ENCODE measurements at regions not wholly inside any gene's neighbourhood (a gene's known extent, or its start where the extent isn't known, plus 50 kb on each side); places are given as distances from the start of the nearest gene placed in this dataset.
"Not testable (repeated sequence)": the region's sequence is repeated elsewhere in the genome, so short reads cannot be mapped to it uniquely, and the experiment has no call there.

GRCh38 chr5:174533751-174534241 lies 190.6 kb upstream of the MSX2 start (continued):
- no peak for TF ChIP-seq EGR1 (IDR thresholded peaks at IDR 0.05; ENCODE audit: low read depth)
- TF ChIP-seq, protein P1, sequence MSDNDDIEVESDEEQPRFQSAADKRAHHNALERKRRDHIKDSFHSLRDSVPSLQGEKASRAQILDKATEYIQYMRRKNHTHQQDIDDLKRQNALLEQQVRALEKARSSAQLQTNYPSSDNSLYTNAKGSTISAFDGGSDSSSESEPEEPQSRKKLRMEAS (IDR thresholded peaks at IDR 0.05): 0 out of 2 replicates have a peak, but pooled peaks have one; percentile 19

DNA sequence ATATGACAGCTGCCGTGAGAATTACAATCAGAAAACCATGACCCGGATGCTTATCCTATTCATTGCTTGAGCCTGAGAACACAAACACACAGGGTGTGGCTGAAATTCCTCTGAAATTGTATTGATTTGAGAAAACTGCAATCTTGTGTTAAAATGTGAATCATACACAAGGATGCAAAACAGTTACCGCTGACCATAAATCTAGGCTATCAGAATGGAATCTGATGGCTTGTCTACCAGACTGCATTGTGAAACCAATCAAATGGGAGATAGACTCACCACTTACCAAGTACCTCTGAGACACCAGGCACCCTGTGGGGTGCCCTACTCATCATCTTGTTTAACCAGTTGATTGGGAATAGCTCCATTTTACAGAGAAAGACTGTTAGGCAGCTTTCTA lies 188.7 kb upstream of the MSX2 start:
- ATAC-seq: peak; percentile 61
- Histone ChIP-seq H4K20me1 (ENCODE audit: insufficient read depth) (no peaks in the 10 kb centered on the region), H3K27me3 (ENCODE audit: insufficient read depth, low read length) (no peaks in the 10 kb centered on the region), H3K27ac (ENCODE audit: low read depth, low read length) (peak overlapping the region; percentile 18; the same call in 1 of the 2 replicates), H3K4me2 (ENCODE audit: low read length) (peak overlapping the region; percentile 80), H3K9ac (ENCODE audit: low read length) (0 out of 2 replicates have a peak overlapping the region, but pooled peaks have one; percentile 0), H3K36me3 (ENCODE audit: control insufficient read depth in 1 of 2, insufficient read depth in 2 of 2, low read length in 2 of 2) (no peaks in the 10 kb centered on the region), H3K9me2 (ENCODE audit: insufficient read depth) (no peaks in the 10 kb centered on the region), H3K79me2 (ENCODE audit: insufficient read depth, low read length) (no peaks in the 10 kb centered on the region), H3K4me3 (replicated peaks in 1 of 2; ENCODE audit: low read depth in 1 of 2, low read length in 2 of 2) (peak overlapping the region in 1 of 2 experiments; percentile 14; a peak in 1 of 4 replicates), H3K9me3 (ENCODE audit: control insufficient read depth in 1 of 2, insufficient read depth in 1 of 2, low read depth in 1 of 2, low read length in 2 of 2) (no peaks in the 10 kb centered on the region), H2AFZ (ENCODE audit: low read depth, low read length, poor library complexity, severe bottlenecking) (peak overlapping the region; percentile 13), H3K4me1 (ENCODE audit: control insufficient read depth in 1 of 2, insufficient read depth in 2 of 2, low read length in 2 of 2) (peaks cover 54 to 62% of the 10 kb centered on the region in 2 experiments)
- ChIA-PET POLR2A (no interaction called here), CTCF (no interaction called here), RAD21 (ENCODE audit: low non-redundant PET in 1 of 2, low total read pairs in 2 of 2, uncharacterized antibody in 2 of 2, unreplicated experiment in 2 of 2) (no interaction called here)
- peak; percentile 74 for DNase-seq (ENCODE audit: low read depth, low spot score)
- no TSS peak for BruUV-seq (replicated peaks)
- intact Hi-C loops (cut with micrococcal nuclease): loop anchor here (10.0 kb wide), 1 partner anchor 211 kb away; no protein-coding TSS in a partner anchor
- no peak for TF ChIP-seq ATF3 (IDR thresholded peaks at IDR 0.05)
- TF ChIP-seq ZNF274 (IDR thresholded peaks at IDR 0.05; ENCODE audit: low read depth, low read length): no peak
- no peak for TF ChIP-seq CTCF (IDR thresholded peaks at IDR 0.05 in 2 of 3, conservative IDR thresholded peaks at IDR 0.05 in 1 of 3; ENCODE audit: borderline replicate concordance in 1 of 3, insufficient read depth in 1 of 3, low read depth in 2 of 3, low read length in 2 of 3)
- TF ChIP-seq POLR2A (IDR thresholded peaks at IDR 0.05; ENCODE audit: borderline replicate concordance, extremely low read depth, insufficient read depth, insufficient read length): no peak
- peak; percentile 46 for TF ChIP-seq SP1 (IDR thresholded peaks at IDR 0.05; ENCODE audit: low read depth)
- TF ChIP-seq JUND (IDR thresholded peaks at IDR 0.05): peak; percentile 38; the same call in 1 of the 2 replicates
- TF ChIP-seq SIN3A (IDR thresholded peaks at IDR 0.05; ENCODE audit: low read depth): peak; percentile 23; the same call in 1 of the 2 replicates
- peak; percentile 62 for TF ChIP-seq CEBPB (IDR thresholded peaks at IDR 0.05; ENCODE audit: low read depth)

- H3K27me3 ChIP-seq (ENCODE audit: insufficient read depth, low read length); POLR2A ChIA-PET; H3K36me3 ChIP-seq (ENCODE audit: control insufficient read depth in 1 of 2, insufficient read depth in 2 of 2, low read length in 2 of 2); BruUV-seq (replicated peaks); H3K4me2 ChIP-seq (ENCODE audit: low read length); CTCF ChIA-PET; H3K9me3 ChIP-seq (ENCODE audit: control insufficient read depth in 1 of 2, insufficient read depth in 1 of 2, low read depth in 1 of 2, low read length in 2 of 2); ATAC-seq; DNase-seq (ENCODE audit: low read depth, low spot score); H3K9me2 ChIP-seq (ENCODE audit: insufficient read depth); H3K79me2 ChIP-seq (ENCODE audit: insufficient read depth, low read length); H4K20me1 ChIP-seq (ENCODE audit: insufficient read depth); H3K4me3 ChIP-seq (replicated peaks in 1 of 2; ENCODE audit: low read depth in 1 of 2, low read length in 2 of 2); H3K9ac ChIP-seq (ENCODE audit: low read length); RAD21 ChIA-PET (ENCODE audit: low non-redundant PET in 1 of 2, low total read pairs in 2 of 2, uncharacterized antibody in 2 of 2, unreplicated experiment in 2 of 2); H2AFZ ChIP-seq (ENCODE audit: low read depth, low read length, poor library complexity, severe bottlenecking); H3K27ac ChIP-seq (ENCODE audit: low read depth, low read length): not testable (repeated sequence)
- peaks cover 15 to 21% of the 10 kb centered on the region in 2 experiments for H3K4me1 ChIP-seq (ENCODE audit: control insufficient read depth in 1 of 2, insufficient read depth in 2 of 2, low read length in 2 of 2)
- intact Hi-C loops (cut with micrococcal nuclease): loop anchor here (10.0 kb wide), 1 partner anchor 215 kb away; no protein-coding TSS in a partner anchor
Observed at GRCh38 chr5:174539823-174540222, 184.6 kb upstream of the MSX2 start.

All from HCT116 (cell line).